NT2/D1 (cell line): ENCODE measurements at regions not wholly inside any gene's neighbourhood (a gene's known extent, or its start where the extent isn't known, plus 50 kb on each side); places are given as distances from the start of the nearest gene placed in this dataset.

Source experiments
- YY1 ChIP-seq: IDR thresholded peaks from 2 replicates; pipeline ENCODE4 v1.6.1; 2011; ENCODE audit not compliant: insufficient read length, insufficient read depth
- ZNF274 ChIP-seq: IDR thresholded peaks from 2 replicates; pipeline ENCODE4 v1.6.1; 2011; ENCODE audit warnings: mild to moderate bottlenecking, low read depth, low read length

- TF ChIP-seq ZNF274 (no peak), YY1 (no peak)
These were observed 63.8 kb upstream of the PRRC2C start for GRCh38 chr1:171421413-171422020.
